ENCODE measurements at regions not wholly inside any gene's neighbourhood (a gene's known extent, or its start where the extent isn't known, plus 50 kb on each side); places are given as distances from the start of the nearest gene placed in this dataset.

DNA sequence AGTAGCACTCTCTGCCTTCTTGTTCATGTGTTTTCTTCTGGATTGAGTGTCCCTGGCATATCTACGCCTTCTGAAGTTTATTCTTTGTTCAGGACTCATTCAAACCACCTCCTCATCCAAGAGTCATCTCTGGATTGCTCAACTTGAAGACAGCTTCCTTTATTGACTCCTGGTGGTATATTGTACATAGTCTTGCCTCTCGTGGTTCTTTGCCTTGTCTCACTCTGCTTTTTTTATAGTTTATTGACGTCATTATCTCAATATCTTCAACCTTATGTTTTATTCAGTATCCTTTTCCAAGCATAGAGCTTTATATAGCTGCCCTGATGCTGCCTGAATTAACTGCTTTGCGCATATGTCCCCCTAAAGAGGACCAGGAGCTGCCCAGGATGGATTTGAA is 161.7 kb downstream of the INSIG2 start:
- peaks cover 0 to 3% (median 0%) of the 10 kb centered on the region in 4 donors for H3K4me1 ChIP-seq (ENCODE audit: control insufficient read depth in 4 of 4, insufficient read depth in 4 of 4, low read length in 3 of 4)
- WGBS, result 72% methylated on average over 4 of the region's 4 CpGs
- H3K9ac ChIP-seq (ENCODE audit: low read depth in 1 of 2, low read length in 2 of 2), result no peak overlapping the region
- no peak for TF ChIP-seq HNF4G (IDR thresholded peaks at IDR 0.05)
- TF ChIP-seq, protein P1, sequence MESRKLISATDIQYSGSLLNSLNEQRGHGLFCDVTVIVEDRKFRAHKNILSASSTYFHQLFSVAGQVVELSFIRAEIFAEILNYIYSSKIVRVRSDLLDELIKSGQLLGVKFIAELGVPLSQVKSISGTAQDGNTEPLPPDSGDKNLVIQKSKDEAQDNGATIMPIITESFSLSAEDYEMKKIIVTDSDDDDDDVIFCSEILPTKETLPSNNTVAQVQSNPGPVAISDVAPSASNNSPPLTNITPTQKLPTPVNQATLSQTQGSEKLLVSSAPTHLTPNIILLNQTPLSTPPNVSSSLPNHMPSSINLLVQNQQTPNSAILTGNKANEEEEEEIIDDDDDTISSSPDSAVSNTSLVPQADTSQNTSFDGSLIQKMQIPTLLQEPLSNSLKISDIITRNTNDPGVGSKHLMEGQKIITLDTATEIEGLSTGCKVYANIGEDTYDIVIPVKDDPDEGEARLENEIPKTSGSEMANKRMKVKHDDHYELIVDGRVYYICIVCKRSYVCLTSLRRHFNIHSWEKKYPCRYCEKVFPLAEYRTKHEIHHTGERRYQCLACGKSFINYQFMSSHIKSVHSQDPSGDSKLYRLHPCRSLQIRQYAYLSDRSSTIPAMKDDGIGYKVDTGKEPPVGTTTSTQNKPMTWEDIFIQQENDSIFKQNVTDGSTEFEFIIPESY (IDR thresholded peaks at IDR 0.05), result no peak
- TF ChIP-seq EGR1 (IDR thresholded peaks at IDR 0.05; ENCODE audit: low read depth in 2 of 2), result no peak
- no peak for TF ChIP-seq FOXA2 (IDR thresholded peaks at IDR 0.05)
- TF ChIP-seq, protein P2, sequence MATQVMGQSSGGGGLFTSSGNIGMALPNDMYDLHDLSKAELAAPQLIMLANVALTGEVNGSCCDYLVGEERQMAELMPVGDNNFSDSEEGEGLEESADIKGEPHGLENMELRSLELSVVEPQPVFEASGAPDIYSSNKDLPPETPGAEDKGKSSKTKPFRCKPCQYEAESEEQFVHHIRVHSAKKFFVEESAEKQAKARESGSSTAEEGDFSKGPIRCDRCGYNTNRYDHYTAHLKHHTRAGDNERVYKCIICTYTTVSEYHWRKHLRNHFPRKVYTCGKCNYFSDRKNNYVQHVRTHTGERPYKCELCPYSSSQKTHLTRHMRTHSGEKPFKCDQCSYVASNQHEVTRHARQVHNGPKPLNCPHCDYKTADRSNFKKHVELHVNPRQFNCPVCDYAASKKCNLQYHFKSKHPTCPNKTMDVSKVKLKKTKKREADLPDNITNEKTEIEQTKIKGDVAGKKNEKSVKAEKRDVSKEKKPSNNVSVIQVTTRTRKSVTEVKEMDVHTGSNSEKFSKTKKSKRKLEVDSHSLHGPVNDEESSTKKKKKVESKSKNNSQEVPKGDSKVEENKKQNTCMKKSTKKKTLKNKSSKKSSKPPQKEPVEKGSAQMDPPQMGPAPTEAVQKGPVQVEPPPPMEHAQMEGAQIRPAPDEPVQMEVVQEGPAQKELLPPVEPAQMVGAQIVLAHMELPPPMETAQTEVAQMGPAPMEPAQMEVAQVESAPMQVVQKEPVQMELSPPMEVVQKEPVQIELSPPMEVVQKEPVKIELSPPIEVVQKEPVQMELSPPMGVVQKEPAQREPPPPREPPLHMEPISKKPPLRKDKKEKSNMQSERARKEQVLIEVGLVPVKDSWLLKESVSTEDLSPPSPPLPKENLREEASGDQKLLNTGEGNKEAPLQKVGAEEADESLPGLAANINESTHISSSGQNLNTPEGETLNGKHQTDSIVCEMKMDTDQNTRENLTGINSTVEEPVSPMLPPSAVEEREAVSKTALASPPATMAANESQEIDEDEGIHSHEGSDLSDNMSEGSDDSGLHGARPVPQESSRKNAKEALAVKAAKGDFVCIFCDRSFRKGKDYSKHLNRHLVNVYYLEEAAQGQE (IDR thresholded peaks at IDR 0.05), result no peak
- TF ChIP-seq FOXA1 (IDR thresholded peaks at IDR 0.05), result no peak
- no peak for TF ChIP-seq JUND (IDR thresholded peaks at IDR 0.05)
- TF ChIP-seq GABPA (IDR thresholded peaks at IDR 0.05 in 1 of 2, conservative IDR thresholded peaks at IDR 0.05 in 1 of 2), result no peak
- no peak overlapping the region for H3K27ac ChIP-seq (ENCODE audit: low read depth in 1 of 2, low read length in 2 of 2)
- no peaks in the 10 kb centered on the region for H3K36me3 ChIP-seq (ENCODE audit: control insufficient read depth in 4 of 4, insufficient read depth in 3 of 4, low read depth in 1 of 4, low read length in 3 of 4)
- DNase-seq (ENCODE audit: low spot score), result no peak
- H3K27me3 ChIP-seq (ENCODE audit: control insufficient read depth in 4 of 4, insufficient read depth in 4 of 4, low read length in 3 of 4), result no peaks in the 10 kb centered on the region
- no peak overlapping the region for H3K4me3 ChIP-seq (ENCODE audit: low read depth in 1 of 3, low read length in 3 of 3)
- no peaks in the 10 kb centered on the region for H3K9me3 ChIP-seq (ENCODE audit: control insufficient read depth in 4 of 4, low read length in 3 of 4)

DNA sequence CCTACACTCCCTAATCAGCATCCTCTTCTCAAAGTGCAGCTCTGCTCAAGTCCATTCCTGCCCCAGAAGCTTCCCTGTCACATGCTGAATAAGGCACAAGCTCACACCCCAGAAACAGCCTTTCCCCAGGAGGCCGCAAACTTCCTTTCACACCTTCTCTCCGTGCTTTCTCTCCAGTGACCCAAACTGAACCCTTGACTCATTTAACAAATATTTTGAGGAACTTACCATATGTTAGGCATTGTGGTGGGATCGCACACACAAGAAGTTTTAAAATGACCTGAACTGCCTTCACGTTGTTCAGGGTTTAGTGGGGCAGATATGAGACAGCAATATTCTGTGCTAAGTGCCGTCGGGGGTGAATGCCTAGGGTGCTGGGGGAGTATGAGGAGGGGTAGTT is 161.3 kb downstream of the INSIG2 start:
- WGBS, result 69% methylated on average over 6 of the region's 6 CpGs
- Histone ChIP-seq H3K36me3 (ENCODE audit: control insufficient read depth in 4 of 4, insufficient read depth in 3 of 4, low read depth in 1 of 4, low read length in 3 of 4) (no peaks in the 10 kb centered on the region), H3K9ac (ENCODE audit: low read depth in 1 of 2, low read length in 2 of 2) (no peak overlapping the region), H3K4me1 (ENCODE audit: control insufficient read depth in 4 of 4, insufficient read depth in 4 of 4, low read length in 3 of 4) (peaks cover 0 to 3% (median 0%) of the 10 kb centered on the region in 4 donors), H3K9me3 (ENCODE audit: control insufficient read depth in 4 of 4, low read length in 3 of 4) (no peaks in the 10 kb centered on the region), H3K27me3 (ENCODE audit: control insufficient read depth in 4 of 4, insufficient read depth in 4 of 4, low read length in 3 of 4) (no peaks in the 10 kb centered on the region), H3K4me3 (ENCODE audit: low read depth in 1 of 3, low read length in 3 of 3) (no peak overlapping the region), H3K27ac (ENCODE audit: low read depth in 1 of 2, low read length in 2 of 2) (no peak overlapping the region)
- TF ChIP-seq, protein P3, sequence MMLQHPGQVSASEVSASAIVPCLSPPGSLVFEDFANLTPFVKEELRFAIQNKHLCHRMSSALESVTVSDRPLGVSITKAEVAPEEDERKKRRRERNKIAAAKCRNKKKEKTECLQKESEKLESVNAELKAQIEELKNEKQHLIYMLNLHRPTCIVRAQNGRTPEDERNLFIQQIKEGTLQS (IDR thresholded peaks at IDR 0.05), result no peak
- TF ChIP-seq SP1 (IDR thresholded peaks at IDR 0.05) (no peak), GABPA (IDR thresholded peaks at IDR 0.05 in 1 of 2, conservative IDR thresholded peaks at IDR 0.05 in 1 of 2) (no peak), HNF4A (conservative IDR thresholded peaks at IDR 0.05) (no peak), EGR1 (IDR thresholded peaks at IDR 0.05; ENCODE audit: low read depth in 2 of 2) (no peak), RXRA (IDR thresholded peaks at IDR 0.05) (no peak), YY1 (IDR thresholded peaks at IDR 0.05) (no peak), RAD21 (IDR thresholded peaks at IDR 0.05) (no peak), HNF4G (IDR thresholded peaks at IDR 0.05) (no peak), TAF1 (conservative IDR thresholded peaks at IDR 0.05) (no peak), NR2F2 (IDR thresholded peaks at IDR 0.05) (no peak), FOXA2 (IDR thresholded peaks at IDR 0.05) (no peak)
- TF ChIP-seq, protein P4, sequence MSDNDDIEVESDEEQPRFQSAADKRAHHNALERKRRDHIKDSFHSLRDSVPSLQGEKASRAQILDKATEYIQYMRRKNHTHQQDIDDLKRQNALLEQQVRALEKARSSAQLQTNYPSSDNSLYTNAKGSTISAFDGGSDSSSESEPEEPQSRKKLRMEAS (IDR thresholded peaks at IDR 0.05), result no peak
- TF ChIP-seq, protein P2 (IDR thresholded peaks at IDR 0.05), result no peak
- TF ChIP-seq, protein P1 (IDR thresholded peaks at IDR 0.05), result no peak
- TF ChIP-seq, protein P5, sequence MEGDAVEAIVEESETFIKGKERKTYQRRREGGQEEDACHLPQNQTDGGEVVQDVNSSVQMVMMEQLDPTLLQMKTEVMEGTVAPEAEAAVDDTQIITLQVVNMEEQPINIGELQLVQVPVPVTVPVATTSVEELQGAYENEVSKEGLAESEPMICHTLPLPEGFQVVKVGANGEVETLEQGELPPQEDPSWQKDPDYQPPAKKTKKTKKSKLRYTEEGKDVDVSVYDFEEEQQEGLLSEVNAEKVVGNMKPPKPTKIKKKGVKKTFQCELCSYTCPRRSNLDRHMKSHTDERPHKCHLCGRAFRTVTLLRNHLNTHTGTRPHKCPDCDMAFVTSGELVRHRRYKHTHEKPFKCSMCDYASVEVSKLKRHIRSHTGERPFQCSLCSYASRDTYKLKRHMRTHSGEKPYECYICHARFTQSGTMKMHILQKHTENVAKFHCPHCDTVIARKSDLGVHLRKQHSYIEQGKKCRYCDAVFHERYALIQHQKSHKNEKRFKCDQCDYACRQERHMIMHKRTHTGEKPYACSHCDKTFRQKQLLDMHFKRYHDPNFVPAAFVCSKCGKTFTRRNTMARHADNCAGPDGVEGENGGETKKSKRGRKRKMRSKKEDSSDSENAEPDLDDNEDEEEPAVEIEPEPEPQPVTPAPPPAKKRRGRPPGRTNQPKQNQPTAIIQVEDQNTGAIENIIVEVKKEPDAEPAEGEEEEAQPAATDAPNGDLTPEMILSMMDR (IDR thresholded peaks at IDR 0.05; ENCODE audit: low read depth, low read length, missing input control), result no peak
- no peak for DNase-seq (ENCODE audit: low spot score)

All from liver (tissue), 8 donors.